Lower lobe of right lung (tissue), 2 donors: ENCODE measurements at regions not wholly inside any gene's neighbourhood (a gene's known extent, or its start where the extent isn't known, plus 50 kb on each side); places are given as distances from the start of the nearest gene placed in this dataset.

Experiments used
- ATAC-seq, 2 donors: fragments of 200-7000 bp; cut with Tn5 transposase; one replicate each; pipeline ENCODE4 v1.9.1; 2020 to 2022; ENCODE audit warnings: mild to moderate bottlenecking in 2 of 2, moderate library complexity in 2 of 2
- DNase-seq: peaks from one replicate; pipeline ENCODE4 v3.0.0-alpha.2; 2020
- H3K27ac ChIP-seq: fragments of 200-600 bp; one replicate; pipeline ENCODE4 v1.8.0; 2022
- H3K27me3 ChIP-seq: fragments of 200-600 bp; one replicate; pipeline ENCODE4 v1.8.0; 2022; ENCODE audit warnings: low read depth
- H3K36me3 ChIP-seq: fragments of 200-600 bp; one replicate; pipeline ENCODE4 v1.8.0; 2022; ENCODE audit warnings: mild to moderate bottlenecking
- H3K4me1 ChIP-seq: fragments of 200-600 bp; one replicate; pipeline ENCODE4 v1.8.0; 2022
- H3K4me3 ChIP-seq: fragments of 200-600 bp; one replicate; pipeline ENCODE4 v1.8.0; 2022; ENCODE audit warnings: mild to moderate bottlenecking
- H3K9me3 ChIP-seq: fragments of 200-600 bp; one replicate; pipeline ENCODE4 v1.8.0; 2022
- CTCF ChIP-seq: fragments of 200-600 bp; IDR thresholded peaks from one replicate; pipeline ENCODE4 v1.8.0; 2022; ENCODE audit warnings: antibody characterized with exemption, mild to moderate bottlenecking
- intact Hi-C: fragments of 100-400 bp; cut with DNase I; formaldehyde crosslinking; loops from one replicate; pipeline ENCODE4 v1.11.0; 2022
- donor health status: DM: no; HTN: yes; CAD: no; lungs with severe emphysema.

DNA sequence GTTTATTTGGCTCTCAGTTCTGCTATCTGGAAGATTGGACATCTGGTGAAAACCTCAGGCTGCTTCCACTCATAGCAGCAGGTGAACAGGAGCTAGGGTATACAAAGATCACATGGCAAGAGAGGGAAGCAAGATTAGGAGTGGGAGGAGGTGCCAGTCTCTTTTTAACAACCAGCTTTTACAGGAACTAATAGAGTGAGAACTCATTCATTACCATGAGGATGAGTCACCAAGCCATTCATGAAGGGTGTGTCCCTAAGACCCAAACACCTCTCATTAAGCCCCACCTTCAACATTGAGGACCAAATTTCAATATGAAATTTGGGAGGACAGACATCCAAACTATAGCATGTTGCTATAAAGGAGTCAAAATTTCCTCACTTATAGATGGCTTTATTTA is 85.4 kb upstream of the HCRTR2 start:
- H3K4me1 ChIP-seq: no peaks in the 10 kb centered on the region
- no peaks in the 10 kb centered on the region for H3K27me3 ChIP-seq
- intact Hi-C loops: no loop called here
- no peaks in the 10 kb centered on the region for H3K36me3 ChIP-seq
- no peaks in the 10 kb centered on the region for H3K9me3 ChIP-seq
- no peak overlapping the region for H3K4me3 ChIP-seq
- DNase-seq (no peak), ATAC-seq (no peak)
- H3K27ac ChIP-seq: no peak overlapping the region
- TF ChIP-seq CTCF: no peak

GRCh38 chr6:55089325-55089724 is 85.0 kb upstream of the HCRTR2 start:
- Histone ChIP-seq H3K4me3 (no peak overlapping the region), H3K36me3 (no peaks in the 10 kb centered on the region), H3K27ac (no peak overlapping the region), H3K27me3 (no peaks in the 10 kb centered on the region), H3K4me1 (no peaks in the 10 kb centered on the region), H3K9me3 (no peaks in the 10 kb centered on the region)
- intact Hi-C loops: no loop called here
- no peak for TF ChIP-seq CTCF
- ATAC-seq (no peak), DNase-seq (no peak)

DNA sequence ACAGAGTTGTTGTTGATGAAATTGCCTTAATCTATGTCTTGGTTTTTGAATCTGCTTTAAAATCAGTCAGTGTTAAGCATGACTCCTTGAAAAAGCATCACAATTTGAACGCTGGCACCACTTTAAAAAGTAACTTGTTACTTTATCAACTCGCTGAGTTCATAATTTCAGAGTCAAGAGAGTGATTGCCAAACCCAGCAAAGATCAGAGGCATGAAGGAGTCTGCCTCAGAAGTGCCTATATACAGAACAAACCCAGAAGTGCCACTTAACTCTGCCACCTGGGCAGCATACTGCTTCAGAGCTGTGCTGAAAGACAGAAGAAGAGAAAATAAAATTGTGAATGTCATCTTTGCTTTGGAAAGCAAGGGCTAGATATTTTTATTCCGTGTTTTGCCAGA is 73.6 kb upstream of the HCRTR2 start:
- TF ChIP-seq CTCF: no peak
- no peak overlapping the region for H3K27ac ChIP-seq
- intact Hi-C loops: no loop called here
- H3K4me3 ChIP-seq: no peak overlapping the region
- no peaks in the 10 kb centered on the region for H3K27me3 ChIP-seq
- peak; percentile 69 to 79 for ATAC-seq
- H3K4me1 ChIP-seq: no peaks in the 10 kb centered on the region
- no peaks in the 10 kb centered on the region for H3K36me3 ChIP-seq
- no peak for DNase-seq
- H3K9me3 ChIP-seq: no peaks in the 10 kb centered on the region

DNA sequence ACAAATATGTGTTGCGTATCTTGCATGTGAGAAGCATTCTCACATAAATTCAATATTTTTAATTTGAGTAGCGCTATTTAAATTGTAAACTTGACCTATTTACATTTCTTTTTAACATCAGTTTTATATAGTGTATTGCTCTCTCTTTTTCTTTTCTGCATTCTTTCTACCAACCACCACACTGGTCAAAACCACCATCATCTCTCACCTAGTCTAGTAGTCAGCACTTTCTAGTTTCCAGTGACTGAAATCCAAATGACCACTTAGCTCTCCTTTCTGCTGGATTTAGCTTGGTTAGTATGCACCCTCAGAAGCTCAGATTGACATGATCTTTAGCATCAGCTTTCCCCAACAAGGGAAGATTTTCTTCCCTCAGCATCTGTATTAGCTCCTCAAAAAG is 73.2 kb upstream of the HCRTR2 start:
- Histone ChIP-seq H3K9me3 (no peaks in the 10 kb centered on the region), H3K4me1 (no peaks in the 10 kb centered on the region), H3K36me3 (no peaks in the 10 kb centered on the region), H3K27me3 (no peaks in the 10 kb centered on the region), H3K27ac (no peak overlapping the region), H3K4me3 (no peak overlapping the region)
- intact Hi-C loops: no loop called here
- no peak for TF ChIP-seq CTCF
- DNase-seq: no peak
- ATAC-seq: no peak

DNA sequence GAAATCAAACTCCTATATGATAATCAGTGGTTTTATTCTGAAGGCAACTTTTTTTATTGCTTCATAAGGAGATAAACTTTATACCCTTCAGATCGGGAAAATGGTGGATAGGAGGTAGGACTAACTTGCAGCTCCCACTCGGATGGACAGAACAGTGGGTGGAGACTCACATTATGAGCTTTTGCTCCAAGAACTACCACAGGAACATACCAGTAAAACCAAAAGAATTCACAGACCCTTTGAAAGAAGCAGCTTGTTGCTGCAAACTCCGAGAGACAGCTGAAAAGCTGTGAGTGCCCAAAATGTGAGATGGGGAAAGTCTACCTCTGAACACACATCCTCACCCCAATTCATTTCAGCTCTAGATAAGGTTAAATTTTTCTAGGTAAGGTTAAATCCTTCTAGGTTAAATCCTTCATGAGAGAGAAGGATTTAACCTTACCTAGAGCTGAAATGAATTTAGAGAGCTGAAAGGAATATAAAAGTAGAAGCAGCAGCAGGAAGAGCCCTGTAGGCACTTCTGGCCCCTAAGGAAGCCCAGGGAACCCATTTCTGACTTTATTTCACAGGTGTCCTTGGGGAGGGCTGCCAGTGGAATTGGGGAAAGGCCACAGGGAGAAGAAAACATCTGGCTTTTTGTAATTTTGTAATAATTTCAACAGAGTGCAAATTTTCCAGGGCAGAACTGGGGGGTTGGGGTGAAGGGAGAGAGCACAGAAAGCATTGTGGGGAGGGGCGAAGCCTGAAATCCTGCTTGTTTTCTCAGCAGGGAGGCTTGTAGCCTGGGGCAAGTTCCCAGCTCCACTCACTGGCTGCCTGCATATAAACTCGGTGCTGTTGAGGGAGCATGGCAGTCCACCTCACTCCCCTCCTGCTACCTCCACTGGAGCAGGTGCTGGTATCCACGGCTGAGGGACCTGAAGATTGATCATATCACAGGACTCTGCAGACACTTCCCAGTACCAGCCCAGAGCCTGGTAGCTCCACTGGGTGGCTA is 65.9 kb upstream of the HCRTR2 start:
- TF ChIP-seq CTCF: no peak
- intact Hi-C loops: no loop called here
- ATAC-seq (no peak), DNase-seq (no peak)
- Histone ChIP-seq H3K27me3 (no peaks in the 10 kb centered on the region), H3K4me1 (no peaks in the 10 kb centered on the region), H3K4me3 (no peak overlapping the region), H3K36me3 (no peaks in the 10 kb centered on the region), H3K9me3 (no peaks in the 10 kb centered on the region), H3K27ac (no peak overlapping the region)
